Epithelial cell of esophagus (primary cell): ENCODE measurements at regions not wholly inside any gene's neighbourhood (a gene's known extent, or its start where the extent isn't known, plus 50 kb on each side); places are given as distances from the start of the nearest gene placed in this dataset.

ENCODE experiments used
- DNase-seq: peaks from one replicate; pipeline ENCODE4 v3.0.0; 2010; ENCODE audit warnings: low read depth
- H3K4me3 ChIP-seq: 2 replicates; pipeline ENCODE4 v1.5.1; 2011; ENCODE audit warnings: mild to moderate bottlenecking, low read length, control low read depth
- TF ChIP-seq, protein P1 (sequence below): IDR thresholded peaks from 2 replicates; pipeline ENCODE4 v1.5.1; 2011; ENCODE audit warnings: low read depth, mild to moderate bottlenecking, low read length, control low read depth, inconsistent platforms; ENCODE audit not compliant: insufficient read depth; ENCODE audit errors: missing control alignments

- DNase-seq: no peak
- TF ChIP-seq, protein P1, sequence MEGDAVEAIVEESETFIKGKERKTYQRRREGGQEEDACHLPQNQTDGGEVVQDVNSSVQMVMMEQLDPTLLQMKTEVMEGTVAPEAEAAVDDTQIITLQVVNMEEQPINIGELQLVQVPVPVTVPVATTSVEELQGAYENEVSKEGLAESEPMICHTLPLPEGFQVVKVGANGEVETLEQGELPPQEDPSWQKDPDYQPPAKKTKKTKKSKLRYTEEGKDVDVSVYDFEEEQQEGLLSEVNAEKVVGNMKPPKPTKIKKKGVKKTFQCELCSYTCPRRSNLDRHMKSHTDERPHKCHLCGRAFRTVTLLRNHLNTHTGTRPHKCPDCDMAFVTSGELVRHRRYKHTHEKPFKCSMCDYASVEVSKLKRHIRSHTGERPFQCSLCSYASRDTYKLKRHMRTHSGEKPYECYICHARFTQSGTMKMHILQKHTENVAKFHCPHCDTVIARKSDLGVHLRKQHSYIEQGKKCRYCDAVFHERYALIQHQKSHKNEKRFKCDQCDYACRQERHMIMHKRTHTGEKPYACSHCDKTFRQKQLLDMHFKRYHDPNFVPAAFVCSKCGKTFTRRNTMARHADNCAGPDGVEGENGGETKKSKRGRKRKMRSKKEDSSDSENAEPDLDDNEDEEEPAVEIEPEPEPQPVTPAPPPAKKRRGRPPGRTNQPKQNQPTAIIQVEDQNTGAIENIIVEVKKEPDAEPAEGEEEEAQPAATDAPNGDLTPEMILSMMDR: no peak
- H3K4me3 ChIP-seq: no peak overlapping the region
These were observed 831.3 kb downstream of the MTRR start for GRCh38 chr5:8700222-8700621.

- DNase-seq: no peak
- no peak overlapping the region for H3K4me3 ChIP-seq
- TF ChIP-seq, protein P1: no peak
These were observed 831.7 kb downstream of the MTRR start for GRCh38 chr5:8700671-8701070.

DNA sequence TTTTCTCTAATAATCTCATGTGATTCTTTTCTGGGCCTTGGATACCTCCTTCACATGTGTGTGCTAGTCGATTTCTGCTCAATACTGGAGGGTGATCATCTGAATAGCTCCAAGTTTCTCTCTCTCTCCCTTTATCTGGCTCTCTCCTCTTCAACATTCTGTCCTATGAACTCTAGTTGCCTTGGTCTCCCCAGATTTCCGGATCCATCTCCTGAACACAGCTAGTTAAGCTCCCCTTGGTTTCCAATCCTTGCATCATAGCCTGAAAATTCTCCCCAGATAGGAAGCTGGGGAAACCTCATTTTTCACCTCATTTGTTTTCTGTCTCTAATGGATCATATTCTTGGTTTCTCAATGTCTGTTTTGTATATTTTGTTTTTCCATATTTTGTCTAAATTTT, 832.3 kb downstream of the MTRR start:
- no peak for DNase-seq
- TF ChIP-seq, protein P1: no peak
- no peak overlapping the region for H3K4me3 ChIP-seq

- TF ChIP-seq, protein P1: no peak
- DNase-seq: no peak
- no peak overlapping the region for H3K4me3 ChIP-seq
These were observed 835.4 kb downstream of the SEMA5A start for GRCh38 chr5:8710426-8710930.

GRCh38 chr5:8714198-8714597, 831.7 kb downstream of the SEMA5A start:
- no peak overlapping the region for H3K4me3 ChIP-seq
- TF ChIP-seq, protein P1: no peak
- no peak for DNase-seq

- TF ChIP-seq, protein P1: no peak
- DNase-seq: no peak
- H3K4me3 ChIP-seq: no peak overlapping the region
These were observed 831.0 kb downstream of the SEMA5A start for GRCh38 chr5:8714861-8715260.

DNA sequence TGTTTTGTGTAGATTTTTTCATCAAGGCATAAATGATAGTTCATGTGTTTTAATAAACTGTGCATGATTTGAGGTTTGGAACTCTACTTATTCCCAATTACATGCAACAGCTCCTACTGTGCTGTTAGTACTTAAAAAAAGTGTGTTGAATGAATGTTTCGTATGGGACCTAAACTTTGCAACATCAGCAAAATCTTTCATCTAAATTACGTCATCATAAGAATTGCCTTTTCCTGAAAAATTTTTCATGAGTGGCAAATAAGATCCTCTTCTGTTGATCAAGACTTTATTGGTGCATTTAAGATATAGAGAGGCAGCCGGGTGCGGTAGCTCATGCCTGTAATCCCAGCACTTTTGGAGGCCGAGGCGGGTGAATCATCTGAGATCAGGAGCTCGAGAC, 826.1 kb downstream of the SEMA5A start:
- TF ChIP-seq, protein P1: no peak
- no peak overlapping the region for H3K4me3 ChIP-seq

More for the DNA sequence above, 826.1 kb downstream of the SEMA5A start:
- no peak for DNase-seq
